Kidney capillary endothelial cell (primary cell): ENCODE measurements at regions not wholly inside any gene's neighbourhood (a gene's known extent, or its start where the extent isn't known, plus 50 kb on each side); places are given as distances from the start of the nearest gene placed in this dataset.
"Not testable (repeated sequence)": the region's sequence is repeated elsewhere in the genome, so short reads cannot be mapped to it uniquely, and the experiment has no call there.

Source experiments
- DNase-seq: peaks from one replicate; pipeline ENCODE4 v3.0.0-alpha.2; 2018; ENCODE audit warnings: low spot score

DNA sequence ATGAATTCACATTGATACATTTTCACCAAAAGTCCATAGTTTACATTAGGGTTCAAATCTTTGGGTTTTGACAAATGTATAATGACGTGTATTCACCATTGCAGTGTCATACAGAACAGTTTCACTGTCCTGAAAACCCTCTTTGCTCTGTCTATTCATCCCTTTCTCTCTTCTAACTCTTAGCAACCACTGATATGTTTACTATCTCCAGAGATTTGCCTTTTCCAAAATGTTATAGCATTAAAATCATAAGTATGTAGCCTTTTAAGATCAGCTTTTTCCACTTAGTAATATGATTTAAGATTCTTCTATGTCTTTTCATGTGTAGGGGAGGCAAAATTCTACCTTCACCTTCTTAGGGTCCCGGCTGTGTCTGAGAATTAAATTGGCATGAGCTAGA, 203.8 kb downstream of the TPRG1 start:
- no peak for DNase-seq

DNA sequence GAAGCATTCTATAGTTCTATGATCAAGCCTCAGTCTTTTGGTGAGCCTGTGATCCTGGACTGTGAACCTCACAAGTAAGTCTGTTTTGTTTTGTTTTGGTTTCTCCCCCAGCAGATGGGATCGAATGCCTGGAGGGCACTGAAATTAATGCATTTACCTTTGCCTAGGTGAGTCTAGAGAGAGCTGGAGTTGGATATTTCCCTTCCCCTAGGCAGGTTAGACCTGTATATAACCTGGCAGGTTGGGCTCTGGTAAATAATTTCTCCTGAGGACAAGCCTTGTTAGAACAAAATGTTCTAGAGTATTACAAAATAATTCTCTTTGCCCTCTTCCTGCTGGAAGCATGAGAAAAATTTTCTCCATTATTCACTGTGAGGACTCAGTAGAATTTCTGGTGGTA, 211.9 kb downstream of the TPRG1 start:
- no peak for DNase-seq

DNA sequence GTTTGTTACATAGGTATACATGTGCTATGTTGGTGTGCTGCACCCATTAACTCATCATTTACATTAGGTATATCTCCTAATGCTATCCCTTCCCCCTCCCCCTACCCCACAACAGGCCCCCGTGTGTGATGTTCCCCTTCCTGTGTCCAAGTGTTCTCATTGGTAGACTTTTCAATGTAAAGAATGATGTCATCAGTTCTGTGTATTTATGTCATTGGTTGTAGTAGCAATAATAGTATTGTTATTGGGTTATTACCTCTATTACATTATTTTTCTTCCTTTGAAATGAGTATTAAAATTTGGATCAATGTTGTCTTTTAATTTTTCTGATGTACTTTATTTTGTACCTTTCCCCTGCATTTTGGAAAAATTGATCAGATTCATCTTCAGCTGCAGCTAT, 214.1 kb downstream of the TPRG1 start:
- not testable (repeated sequence) for DNase-seq

DNA sequence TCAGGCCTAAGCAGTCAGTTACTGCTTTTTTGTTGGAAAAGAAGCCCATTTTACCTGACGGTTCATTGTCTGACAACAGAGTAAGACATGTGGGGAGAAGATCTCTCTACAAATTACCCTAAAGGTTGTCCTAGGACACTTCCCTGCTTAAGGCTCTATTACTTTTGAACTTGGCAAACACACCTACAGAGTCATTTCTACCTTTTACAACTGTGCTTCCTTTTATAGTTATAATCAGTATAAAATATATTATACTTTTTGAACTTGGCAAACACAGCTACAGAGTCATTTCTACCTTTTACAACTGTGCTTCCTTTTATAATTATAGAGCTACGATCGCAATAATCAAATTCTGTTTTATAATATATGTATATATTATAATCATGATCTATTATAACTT, 215.0 kb downstream of the TPRG1 start:
- DNase-seq: no peak

DNA sequence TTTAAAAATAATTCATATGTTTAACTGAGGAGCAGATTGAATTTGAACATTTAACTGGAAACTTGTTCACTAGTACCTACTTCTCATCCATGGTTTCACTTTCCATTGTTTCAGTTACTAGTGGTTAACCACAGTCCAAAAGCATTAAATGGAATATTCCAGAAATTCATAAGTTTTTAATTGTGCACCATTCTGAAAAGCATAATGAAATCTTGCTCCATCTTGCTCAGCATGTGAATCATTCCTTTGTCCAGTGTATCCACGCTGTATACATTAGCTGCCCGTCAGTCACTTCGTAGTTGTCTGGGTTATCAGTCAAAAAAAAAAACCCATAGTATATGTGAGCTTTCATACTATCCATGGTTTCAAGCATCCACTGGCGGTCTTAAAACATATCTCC, 217.6 kb downstream of the TPRG1 start:
- no peak for DNase-seq

DNA sequence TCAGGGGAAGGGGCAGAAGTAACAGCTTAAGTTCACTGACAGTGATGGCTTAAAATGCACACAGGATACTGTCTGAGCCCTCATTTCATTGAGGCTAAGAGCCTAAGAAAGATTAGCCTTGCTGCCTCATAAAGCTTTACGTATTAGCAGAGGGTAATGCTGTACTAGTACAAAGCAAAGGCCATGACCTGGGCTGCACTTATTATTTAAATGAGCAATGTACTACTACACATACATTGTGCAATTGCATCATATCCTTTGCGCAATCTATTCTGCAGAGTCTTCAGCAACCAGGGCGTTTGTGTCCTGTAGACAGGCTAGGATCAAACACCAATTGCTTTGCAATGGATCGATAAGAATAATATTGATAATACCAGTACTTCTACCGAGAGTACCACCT, 221.8 kb downstream of the TPRG1 start:
- no peak for DNase-seq

DNA sequence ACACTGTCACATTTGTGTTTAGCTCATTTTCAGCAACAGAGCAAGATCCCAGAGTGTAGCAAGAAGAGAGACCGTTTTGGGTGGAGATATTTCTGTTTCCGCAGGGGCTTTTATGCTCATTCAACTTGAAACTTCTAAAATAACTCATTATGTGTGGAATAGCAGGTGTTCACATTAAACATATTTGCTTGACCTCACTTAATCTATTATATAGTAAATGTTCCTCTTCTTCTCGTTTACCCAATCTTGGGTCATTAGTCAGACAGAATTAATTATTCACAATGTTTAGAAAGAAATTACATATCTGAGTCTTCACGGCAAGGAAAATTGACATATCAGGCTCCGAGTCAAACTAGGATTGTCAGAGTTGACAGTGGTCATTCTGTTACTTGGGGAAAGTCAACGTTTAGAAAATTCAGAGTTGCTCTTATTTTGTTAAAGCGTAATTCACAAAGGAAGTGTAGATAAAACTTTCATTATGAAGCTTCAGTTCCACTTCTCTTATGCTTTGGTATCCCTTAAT, 222.9 kb downstream of the TPRG1 start:
- DNase-seq: no peak

DNA sequence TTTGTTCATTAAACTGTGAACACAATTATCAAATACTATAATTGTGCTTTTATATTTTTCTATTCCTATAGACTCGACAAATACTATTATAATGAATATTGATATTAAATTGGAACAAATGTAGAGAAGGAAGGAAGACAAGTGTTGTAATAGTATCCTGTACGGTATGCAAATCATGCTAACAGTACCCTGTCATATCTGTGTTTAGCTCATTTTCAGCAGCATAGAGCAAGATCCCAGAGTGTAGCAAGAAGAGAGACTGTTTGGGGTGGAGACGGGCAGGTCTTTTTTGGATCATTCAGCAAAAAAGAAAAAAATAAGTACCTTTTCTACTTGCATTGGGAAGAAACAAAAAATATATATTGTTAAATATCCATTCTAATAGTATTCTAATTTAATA, 224.1 kb downstream of the TPRG1 start:
- no peak for DNase-seq

DNA sequence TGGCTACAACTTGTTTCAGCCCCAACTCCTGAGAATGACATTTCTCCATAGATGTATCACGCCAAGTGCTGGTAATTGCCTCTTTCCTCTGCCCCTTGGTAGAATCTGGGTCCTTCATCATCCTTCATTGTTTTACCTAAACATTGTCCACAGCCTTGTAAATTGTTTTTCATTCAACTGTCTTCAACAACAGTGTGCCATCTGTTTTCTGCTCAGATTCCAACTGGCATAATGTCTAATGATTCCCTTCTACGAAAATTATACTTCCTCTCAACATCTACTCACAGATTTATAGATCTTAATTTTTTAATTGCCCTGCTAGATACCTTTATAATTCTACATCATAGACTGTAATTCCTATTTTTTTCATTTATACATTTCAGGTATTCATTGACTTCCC, 226.9 kb downstream of the TPRG1 start:
- DNase-seq: no peak

DNA sequence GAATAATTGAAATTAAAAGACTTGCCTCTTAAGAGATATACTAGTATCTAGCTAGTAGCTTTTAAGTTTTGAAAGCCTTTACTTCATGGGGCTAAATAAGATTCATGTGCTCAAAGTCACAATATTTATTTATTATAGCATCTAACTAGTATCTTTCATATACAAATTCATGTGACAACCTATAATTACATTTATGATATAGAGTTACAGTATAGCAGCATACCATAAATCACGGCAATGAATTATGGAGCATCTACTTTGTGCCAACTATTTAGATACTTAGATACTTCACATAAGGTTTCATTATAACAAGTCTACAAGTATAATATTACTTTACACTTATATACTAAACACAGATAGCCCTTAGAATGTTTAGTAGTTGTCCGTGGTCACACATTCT, 229.4 kb downstream of the TPRG1 start:
- DNase-seq: no peak

DNA sequence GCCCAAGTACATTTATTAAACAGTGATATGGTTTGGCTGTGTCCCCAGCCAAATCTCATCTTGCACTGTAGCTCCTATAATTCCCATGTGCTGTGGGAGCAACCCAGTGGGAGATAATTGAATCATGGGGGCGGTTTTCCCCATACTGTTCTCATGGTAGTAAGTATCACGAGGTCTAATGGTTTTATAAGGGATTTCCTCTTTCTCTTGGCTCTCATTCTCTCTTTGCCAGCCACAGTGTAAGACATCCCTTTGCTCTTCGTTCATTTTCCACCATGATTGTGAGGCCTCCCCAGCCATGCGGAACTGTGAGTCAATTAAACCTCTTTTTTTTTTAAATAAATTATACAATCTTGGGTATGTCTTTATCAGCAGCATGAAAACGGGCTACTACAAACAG, 228.0 kb upstream of the TP63 start:
- no peak for DNase-seq

DNA sequence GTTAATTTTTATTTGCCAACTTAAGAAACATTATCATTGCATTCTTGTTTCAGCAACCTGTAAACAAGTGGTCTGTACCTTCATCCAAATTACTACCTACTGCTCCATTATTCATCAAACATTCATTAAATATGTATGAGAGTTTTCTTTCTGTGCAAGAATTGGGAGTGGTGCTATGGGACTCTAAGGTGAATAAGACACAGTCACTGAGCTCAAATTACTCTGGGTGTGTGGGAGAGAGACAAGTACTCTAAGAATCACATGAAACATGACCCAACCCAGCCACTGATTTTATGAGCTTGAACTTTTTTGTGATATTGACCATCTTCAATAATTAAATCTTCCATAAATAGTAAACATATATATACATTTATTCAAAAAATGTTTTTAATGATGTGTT, 227.2 kb upstream of the TP63 start:
- DNase-seq: no peak

DNA sequence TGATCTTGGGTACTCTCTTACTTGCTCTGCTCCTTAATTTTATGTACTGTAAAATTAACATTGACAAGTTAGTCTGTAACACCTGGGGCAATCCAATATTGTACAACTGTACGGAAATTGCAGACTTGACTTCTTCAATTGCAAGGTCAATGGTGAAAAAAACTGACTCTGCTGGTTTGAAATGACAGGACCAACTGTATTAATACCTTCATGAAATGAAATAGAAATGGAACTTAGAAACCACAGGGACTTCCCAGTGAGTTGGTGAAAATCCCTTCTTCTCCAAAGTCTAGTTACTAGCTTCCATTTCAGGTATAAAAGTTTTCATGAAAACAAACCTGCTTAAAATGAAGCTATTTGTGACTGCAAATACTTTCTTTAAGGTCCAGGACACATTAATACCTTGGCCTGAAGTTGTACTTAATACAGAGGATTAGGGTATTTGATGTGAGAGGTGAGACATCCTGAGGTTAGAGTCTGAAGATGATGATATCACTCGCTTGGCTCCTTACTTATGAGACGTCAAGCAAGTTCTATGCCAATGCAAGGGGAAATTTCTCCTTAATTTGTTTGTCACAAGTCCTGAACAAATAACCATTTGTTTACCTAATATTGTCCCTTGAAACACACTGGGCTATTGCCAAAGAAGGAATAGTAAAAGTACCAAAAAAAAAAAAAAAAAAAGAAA, 226.2 kb upstream of the TP63 start:
- no peak for DNase-seq

DNA sequence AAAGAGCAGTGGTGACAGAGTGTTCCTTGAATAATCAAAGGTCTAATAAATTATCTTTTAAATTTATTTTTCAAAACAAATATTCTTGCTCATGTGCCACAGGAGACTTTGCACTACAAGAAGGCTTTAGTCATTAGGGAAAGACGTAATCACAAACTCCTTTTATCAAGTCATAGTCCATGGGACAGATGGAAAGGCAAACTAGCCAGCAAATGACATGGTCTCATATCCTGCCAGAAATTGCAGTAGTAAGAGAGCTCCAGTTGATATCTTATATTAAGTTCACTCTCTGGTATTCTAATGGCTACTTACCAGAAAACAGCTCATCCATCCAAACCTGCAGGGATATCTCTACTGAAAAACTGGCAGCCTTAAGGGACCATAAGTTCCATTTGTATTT, 225.0 kb upstream of the TP63 start:
- no peak for DNase-seq

DNA sequence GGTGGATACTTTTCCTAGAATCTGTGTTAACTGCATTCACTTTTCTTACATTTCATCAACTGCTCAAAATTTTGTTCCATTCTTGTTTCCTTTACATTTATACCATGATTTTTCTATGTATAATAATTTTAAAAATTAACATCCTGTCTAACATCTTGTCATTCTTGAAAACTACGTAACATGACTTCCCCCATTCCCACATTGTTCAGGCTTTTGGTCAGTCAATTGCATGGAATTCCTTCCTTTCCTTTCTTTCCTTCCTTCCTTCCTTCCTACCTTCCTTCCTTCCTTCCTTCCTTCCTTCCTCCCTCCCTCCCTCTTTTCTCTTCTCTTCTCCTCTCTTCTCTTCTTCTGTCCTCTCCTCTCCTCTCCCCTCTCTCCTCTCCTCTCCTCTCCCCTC, 220.7 kb upstream of the TP63 start:
- DNase-seq: no peak

DNA sequence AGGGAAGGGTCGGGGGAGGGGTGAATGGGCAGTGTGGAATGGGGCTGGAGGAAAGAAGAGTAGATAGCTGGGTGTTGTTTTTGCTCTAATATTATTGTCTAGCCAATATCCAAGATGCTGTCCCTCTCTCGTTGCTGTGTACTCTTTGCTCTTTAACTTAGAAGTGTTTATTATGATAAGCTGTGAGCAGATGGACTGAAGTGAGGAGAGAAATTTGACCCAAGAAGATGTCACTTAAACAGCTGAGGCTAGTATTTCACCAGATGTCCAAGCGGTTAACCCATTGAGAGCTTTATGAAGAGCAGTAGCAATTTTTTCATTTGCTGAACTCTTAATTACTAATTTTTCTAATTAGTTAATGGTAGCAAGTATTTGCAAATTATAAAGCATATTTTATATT, 212.2 kb upstream of the TP63 start:
- DNase-seq: no peak

DNA sequence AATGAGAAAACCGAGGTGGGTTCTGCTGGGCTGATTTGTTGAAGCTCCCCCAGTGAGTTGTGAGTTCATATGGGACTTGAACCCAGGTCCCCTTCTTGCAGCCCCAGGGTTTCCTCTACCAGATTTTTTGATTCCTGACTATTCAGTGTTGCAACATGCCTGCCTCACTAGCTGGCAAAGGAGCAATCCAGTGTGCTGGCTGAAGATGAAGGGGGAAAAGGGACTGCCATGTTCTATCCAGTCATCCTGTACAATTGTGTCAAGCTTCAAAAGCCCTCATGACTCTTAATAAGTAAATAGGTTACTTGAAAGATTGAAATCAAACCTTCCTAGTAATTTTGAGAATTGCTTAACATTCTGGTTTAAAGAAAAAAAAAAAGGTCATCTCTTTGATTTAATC, 211.5 kb upstream of the TP63 start:
- DNase-seq: no peak

DNA sequence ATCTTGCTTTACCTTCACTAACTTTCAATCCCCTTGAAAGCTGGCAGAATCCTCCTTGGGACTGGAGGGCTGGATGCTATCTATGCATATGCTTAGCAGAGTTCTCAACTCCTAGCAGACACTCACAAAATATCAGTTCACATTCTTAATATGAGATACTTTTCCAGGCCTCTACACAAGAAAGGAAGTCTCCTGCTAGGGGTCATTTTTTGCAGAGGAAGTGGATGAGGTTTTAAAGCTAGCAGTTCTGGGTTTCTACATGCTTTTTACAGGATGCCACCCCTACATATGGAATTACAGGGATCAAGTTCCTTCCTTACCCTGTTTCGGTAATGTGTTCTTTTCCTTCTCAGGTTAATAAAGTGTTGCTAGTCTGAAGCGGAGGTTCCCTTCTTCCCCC, 206.3 kb upstream of the TP63 start:
- no peak for DNase-seq

DNA sequence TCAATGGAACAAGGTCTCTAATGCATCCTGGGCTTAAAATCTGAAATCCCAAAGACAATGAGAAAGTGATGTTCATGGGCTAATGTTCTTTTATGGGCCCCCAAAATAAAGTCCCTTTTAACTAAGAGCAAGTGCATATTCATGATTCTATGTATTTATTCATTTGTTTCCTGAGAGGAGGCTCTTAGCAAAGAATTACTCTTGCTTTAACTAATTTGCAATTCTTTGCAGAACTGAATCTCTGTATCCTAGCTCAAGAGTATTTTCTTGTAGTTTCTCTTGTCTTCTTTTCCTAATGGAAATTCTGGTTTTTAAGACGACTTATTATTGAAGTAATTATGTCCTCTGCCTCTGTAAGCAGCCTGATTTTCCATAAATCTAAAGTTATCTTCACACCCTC, 202.2 kb upstream of the TP63 start:
- DNase-seq: no peak

DNA sequence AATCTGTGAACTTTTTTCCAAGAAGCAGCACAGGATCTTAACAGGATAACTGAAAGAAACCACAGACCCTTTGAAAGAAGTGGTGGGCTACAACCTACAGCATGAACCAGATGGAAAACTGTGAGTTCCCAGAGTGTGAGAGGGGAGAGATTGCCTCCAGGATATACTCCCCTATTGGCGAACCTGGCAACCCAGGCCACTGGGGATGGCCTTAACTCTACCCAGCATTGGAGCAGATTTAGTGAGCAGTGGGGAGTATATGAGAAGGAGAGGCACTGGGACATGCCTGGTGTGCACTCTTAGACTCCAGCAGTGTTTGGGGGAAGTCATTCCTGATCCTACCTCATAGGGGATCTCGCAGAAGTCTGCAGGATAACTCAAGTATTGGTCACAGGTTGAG, 201.0 kb upstream of the TP63 start:
- no peak for DNase-seq

DNA sequence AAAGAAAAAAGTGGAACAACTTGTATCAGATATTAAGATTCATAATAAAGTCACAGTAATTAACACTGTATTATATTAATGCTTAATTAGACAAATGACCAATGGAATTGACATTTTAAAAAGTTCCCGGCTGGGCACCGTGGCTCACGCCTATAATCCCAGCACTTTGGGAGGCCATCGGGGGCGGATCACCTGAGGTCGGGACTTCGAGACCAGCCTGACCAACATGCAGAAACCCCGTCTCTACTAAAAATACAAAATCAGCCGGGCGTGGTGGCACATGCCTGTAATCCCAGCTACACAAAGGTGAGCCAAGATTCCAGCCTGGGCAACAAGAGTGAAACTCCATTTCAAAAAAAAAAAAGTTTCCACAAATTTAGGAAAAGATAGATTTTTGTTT, 188.9 kb upstream of the TP63 start:
- DNase-seq: not testable (repeated sequence)

DNA sequence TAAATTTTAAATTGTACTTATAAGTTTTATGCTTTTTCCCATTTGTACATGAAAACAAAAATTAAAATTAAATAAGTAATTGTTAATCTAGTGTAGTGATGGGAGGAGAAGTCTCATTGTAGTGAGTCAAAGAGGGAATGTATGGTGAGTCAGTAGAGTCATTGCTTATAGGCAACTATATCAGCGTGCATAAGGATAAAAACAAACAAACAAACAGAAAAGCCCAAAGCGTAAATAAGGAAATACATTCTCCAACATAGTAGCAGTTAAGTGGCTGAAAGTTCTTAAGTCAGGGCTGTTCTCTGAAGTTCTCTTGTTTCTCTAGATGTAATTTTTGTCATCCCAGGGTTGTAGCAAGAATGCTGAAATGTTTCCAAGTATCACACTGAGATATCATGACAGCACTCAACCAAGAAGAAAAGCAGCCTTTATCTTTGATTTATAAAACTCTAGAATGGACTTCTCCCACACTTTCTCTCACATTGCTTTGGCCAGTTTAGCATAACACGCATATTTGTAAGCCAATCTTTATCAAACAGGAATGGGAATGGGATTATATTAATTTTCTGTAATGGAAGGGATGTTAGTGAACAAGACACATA, 184.1 kb upstream of the TP63 start:
- DNase-seq: no peak

DNA sequence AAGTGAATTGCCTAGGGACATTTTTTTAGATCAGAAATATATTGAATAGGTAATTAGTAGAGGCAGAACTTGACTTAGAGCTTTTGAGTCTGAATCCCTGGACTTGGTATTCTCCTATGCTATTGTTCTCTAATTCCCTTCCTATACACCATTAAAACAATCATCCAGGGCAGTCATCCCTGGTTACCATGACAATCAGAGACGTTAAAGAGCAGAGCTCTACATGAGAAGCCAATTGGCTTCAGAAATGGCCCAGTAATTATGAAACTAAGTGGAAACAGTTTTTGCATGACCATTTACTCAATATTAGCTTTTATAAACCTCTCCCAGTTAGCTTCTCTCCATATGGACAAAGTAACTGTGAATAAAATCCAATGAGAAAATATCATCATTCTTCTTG, 182.1 kb upstream of the TP63 start:
- no peak for DNase-seq

DNA sequence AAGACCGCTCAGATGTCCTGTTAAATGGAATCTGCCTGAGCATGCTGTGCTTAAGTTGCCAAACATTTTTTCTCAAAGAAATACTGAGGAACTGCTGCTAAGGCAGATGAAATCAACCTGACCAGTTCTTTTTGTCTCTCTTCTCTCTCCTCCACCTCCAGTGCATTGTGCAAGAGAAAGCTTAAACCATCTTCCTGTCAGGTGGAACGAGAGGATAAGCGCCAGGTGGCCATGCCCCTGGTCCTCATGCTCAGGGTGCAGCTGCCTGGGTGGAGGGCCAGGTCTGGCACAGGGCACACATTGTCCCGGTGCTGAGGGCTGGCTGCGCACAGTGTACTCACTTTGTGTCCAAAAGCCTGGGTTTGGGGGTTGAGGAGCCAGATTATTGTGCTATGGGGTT, 176.2 kb upstream of the TP63 start:
- no peak for DNase-seq
